GM12891 (cell line): ENCODE measurements at regions not wholly inside any gene's neighbourhood (a gene's known extent, or its start where the extent isn't known, plus 50 kb on each side); places are given as distances from the start of the nearest gene placed in this dataset.

Source experiments
- DNase-seq: peaks from one replicate; pipeline ENCODE4 v3.0.0; 2011; ENCODE audit warnings: low spot score; ENCODE audit not compliant: insufficient read length
- FAIRE-seq: peaks from 2 replicates; lab custom pipeline; 2011; peaks lifted over from hg19 to GRCh38; lab: Jason Lieb, UNC
- PAX5 ChIP-seq: IDR thresholded peaks from 2 replicates; pipeline ENCODE4 v1.6.1; 2011; ENCODE audit warnings: low read length, moderate library complexity, mild to moderate bottlenecking; ENCODE audit not compliant: insufficient read depth, severe bottlenecking
- POLR2A ChIP-seq: IDR thresholded peaks from 2 replicates; pipeline ENCODE4 v1.6.1; 2011; ENCODE audit warnings: low read depth, low read length, control low read depth
- POLR2AphosphoS5 ChIP-seq: IDR thresholded peaks from 2 replicates; pipeline ENCODE4 v1.6.1; 2011; ENCODE audit warnings: low read depth, low read length, control low read depth
- POU2F2 ChIP-seq: IDR thresholded peaks from 2 replicates; pipeline ENCODE4 v1.6.1; 2011; ENCODE audit warnings: low read depth, mild to moderate bottlenecking, control low read depth, low read length, moderate library complexity
- SPI1 ChIP-seq: IDR thresholded peaks from 2 replicates; pipeline ENCODE4 v1.6.1; 2011; ENCODE audit warnings: low read depth, low read length, control low read depth
- TAF1 ChIP-seq: IDR thresholded peaks from 2 replicates; pipeline ENCODE4 v1.6.1; 2011; ENCODE audit warnings: low read depth, low read length, control low read depth

DNA sequence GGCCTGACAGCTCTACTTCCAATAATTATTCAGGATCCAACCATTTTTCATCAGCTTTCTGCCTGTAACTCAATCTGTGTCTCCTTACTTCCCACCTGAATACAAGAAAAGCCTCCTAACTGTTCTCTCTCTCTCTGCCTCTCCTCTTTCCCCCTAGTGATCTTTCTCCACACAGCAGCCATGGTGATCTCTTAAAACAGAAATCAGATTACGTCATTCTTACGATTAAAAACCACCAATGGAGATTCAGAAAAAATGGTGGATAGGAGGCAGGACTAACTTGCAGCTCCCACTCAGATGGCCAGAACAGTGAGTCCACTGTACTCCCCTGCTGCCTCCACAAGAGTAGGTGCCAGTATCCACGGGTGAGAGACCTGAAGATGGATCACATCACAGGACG lies 431.7 kb downstream of the MBD2 start:
- TF ChIP-seq POLR2A (no peak), TAF1 (no peak), PAX5 (no peak), POU2F2 (no peak), SPI1 (no peak), POLR2AphosphoS5 (no peak)
- no peak for DNase-seq
- no peak for FAIRE-seq

DNA sequence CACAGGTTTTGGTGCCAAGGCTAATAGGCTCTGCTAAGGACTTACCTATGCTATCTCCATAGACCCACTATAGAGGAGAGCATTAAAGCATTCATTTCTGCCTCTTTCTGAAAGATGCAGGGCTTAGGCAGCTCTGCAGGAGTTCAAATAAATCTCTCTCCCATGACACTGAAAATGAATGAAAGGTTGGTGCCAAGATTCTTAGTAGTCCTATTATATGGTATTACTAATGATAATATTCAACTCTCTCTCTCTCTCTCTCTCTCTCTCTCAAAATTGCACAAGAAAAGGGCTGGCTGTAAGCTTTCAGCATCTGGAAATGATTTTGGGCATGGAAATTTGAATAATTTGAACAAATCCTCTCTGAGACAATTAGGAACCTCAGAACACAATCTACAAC lies 433.7 kb downstream of the MBD2 start:
- TF ChIP-seq PAX5, result no peak
- no peak for TF ChIP-seq POU2F2
- no peak for TF ChIP-seq SPI1
- no peak for TF ChIP-seq TAF1
- no peak for TF ChIP-seq POLR2AphosphoS5
- TF ChIP-seq POLR2A, result no peak
- no peak for FAIRE-seq
- no peak for DNase-seq

DNA sequence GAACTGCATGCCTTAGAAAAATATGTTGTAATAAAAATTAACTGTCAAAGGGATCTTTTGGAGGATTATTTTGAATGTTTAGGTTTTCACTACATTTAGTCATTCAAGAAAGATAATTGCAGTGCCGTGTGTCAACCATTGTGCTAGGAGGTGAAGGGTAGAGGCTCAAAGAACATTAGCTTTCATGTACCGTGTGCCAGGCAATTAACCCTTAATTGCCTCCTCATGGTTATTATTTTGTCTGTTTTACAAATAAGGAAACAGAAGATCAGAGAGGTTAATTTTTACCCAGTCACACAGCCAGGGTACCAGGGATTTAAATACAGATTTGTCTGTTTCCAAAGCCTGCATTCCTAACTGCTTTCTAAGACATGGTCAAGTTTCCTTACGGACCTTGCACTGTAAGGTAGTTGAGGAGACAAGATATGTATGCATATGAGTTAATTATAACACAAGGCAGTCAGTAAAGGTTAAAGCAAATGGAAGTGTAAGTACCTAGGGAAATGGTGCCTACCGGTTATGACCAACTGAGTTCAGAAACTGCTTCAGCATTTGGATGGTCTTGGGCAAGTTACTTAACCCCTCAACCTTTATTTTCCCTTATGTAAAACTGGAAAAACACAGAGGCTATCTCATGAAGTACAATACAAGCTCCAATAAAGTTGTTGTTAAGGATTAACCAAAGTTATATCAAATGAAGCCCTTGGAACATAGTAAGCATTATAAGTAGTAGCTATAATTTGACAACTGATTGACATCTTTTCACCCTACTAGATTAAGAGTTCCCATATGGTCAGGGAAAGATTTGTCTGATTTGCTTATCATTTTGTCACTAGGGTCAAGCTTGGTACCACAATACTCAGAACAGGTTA lies 434.9 kb downstream of the MBD2 start:
- FAIRE-seq (no peak), DNase-seq (no peak)
- TF ChIP-seq POLR2AphosphoS5, result no peak
- no peak for TF ChIP-seq POLR2A
- TF ChIP-seq PAX5, result no peak
- TF ChIP-seq SPI1, result no peak

DNA sequence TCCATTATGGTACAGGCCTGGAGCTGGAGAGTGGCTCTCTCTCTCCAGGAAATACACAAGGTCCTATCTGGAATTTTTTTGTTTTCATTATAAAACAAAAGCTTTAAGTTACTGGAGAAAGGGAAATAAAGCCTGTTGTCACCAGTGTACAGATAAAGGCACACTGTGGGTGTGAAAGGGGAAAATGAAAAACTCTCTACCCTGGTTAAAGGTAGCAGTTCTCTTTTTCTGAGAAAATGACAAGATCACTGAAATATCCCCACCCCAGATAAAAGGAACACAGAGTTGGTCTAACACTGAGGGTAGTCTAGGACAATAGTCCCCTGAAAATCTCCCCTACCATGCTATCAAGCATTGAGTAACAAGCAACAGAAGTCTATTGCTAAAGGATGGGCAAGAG lies 438.7 kb downstream of the MBD2 start:
- DNase-seq, result no peak
- FAIRE-seq, result no peak
- TF ChIP-seq POLR2A (no peak), SPI1 (peak; percentile 40; the same call in 1 of the 2 replicates)

DNA sequence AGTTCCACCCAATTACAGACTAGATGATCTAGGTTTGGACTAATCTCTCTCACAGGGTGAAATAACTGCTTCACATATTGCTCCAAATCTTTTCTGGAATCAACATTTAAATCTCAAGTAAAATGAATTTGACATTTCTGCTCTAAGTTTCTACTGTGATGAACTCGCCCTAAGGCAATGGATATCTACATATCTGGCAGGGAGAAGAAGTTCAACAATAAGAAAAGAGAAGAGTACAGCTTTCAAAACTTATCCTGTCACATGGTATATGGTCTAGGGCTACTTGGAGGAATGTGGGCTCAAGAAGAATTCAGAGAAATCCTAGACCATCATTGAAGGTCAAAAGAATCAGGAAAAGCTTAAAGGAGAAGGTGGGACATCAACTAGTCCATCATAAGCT lies 440.2 kb downstream of the MBD2 start:
- FAIRE-seq (no peak), DNase-seq (no peak)
- TF ChIP-seq TAF1 (no peak), PAX5 (no peak), POU2F2 (no peak), POLR2A (no peak), SPI1 (no peak), POLR2AphosphoS5 (no peak)

DNA sequence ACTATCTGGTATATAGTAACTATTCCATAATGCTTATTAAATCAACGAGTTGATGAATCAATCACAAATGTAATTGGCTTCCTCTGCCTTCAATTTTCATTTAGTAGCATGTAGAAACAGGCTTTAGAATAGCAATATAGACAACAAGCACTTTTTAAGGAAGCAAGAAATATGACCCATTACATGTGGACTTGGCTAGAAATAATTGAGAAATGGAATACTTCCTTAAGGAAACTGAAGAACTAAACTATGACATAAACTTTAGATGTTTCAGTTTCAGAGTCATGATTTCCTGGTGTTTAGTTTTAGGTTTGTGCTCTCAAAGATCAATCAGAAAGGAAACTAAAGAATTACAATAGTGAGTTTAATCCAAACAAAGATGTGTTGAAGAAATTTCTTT lies 443.8 kb downstream of the MBD2 start:
- FAIRE-seq (no peak), DNase-seq (no peak)
- TF ChIP-seq SPI1 (no peak), POU2F2 (no peak), PAX5 (no peak), POLR2A (no peak), POLR2AphosphoS5 (no peak), TAF1 (no peak)

DNA sequence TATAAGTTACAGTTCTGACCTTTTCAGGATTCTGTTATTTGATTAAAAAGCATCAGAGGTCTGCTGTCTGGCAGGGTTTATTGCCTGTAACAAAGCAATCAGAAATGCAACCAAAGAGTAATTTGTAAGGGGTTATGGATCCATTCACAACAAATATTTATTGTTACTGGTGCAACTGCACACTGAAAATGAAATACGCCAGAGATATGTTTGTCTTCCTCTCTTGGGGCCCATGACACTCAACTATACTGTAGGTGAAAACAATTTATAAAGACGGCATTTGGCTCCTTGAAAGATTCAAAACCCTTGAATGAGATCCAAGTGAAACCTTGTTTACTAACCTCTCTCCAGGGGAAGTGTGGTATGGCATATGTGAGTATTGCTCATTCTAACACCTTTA lies 452.2 kb downstream of the MBD2 start:
- no peak for DNase-seq
- FAIRE-seq, result no peak
- TF ChIP-seq TAF1 (no peak), PAX5 (no peak), POU2F2 (no peak)

DNA sequence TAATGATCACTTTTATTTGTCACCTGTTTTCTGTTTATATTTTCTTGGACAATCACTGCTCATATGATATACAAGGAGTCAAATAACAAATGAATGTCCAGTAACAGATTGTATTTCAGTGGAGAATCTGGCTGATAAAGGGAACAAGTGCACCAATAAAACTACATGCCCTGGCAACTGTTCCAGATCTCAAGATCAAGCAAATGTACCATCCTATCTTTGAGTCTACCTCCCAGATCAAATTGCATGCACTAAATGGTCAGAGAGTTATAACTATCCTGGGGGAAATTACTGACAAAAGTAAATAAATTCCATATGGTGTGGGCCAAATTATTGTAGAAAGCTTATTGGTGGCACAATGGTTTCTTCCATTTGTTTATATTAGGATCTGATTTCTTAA lies 452.8 kb downstream of the MBD2 start:
- FAIRE-seq (no peak), DNase-seq (no peak)
- TF ChIP-seq POLR2AphosphoS5 (no peak), TAF1 (no peak), POLR2A (no peak), POU2F2 (no peak), SPI1 (no peak), PAX5 (no peak)

DNA sequence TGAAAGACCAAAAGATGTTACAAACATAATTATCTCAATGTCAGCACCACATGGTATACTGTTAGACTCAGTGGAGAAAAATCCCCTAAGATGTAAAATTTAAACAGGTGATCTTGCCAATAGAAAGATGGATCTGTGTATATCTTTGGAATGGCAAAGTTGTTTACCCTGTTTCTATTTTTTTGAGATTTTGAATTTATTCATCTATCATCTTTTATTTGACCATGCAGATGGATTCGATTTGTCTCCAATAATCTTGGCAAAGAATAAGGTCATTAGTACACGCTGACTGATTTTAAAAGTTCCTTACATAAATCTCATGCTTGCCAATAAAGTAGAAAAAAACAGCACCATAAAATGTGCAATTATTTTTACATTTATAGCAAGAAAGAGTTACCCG lies 459.3 kb downstream of the MBD2 start:
- DNase-seq (no peak), FAIRE-seq (no peak)
- TF ChIP-seq SPI1, result no peak
- no peak for TF ChIP-seq POLR2A
- TF ChIP-seq TAF1, result no peak
- TF ChIP-seq PAX5, result no peak
- TF ChIP-seq POU2F2, result no peak
- TF ChIP-seq POLR2AphosphoS5, result no peak

DNA sequence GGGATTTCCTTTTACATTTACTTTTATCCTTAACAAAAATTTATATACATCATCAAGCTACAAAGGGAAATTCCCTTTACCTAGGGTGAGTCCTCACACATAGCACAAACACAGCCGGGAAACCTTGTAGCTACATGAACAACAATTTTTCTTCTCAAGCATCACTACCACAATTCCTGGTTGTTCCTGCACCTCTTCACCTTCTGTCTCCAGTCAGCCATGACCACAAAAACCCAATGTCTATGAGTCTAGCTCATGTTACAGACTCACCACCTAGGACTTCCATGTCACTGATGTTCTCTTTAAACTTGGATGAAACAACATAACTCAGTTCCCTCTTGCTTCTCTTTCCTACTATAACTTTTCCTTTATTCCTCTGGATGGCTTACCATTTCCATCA lies 460.4 kb downstream of the MBD2 start:
- DNase-seq (no peak), FAIRE-seq (no peak)
- no peak for TF ChIP-seq PAX5
- no peak for TF ChIP-seq POLR2A
- no peak for TF ChIP-seq POLR2AphosphoS5
